HPDE6-E6E7 (cell line): ENCODE measurements at regions not wholly inside any gene's neighbourhood (a gene's known extent, or its start where the extent isn't known, plus 50 kb on each side); places are given as distances from the start of the nearest gene placed in this dataset.
"Not testable (repeated sequence)": the region's sequence is repeated elsewhere in the genome, so short reads cannot be mapped to it uniquely, and the experiment has no call there.

Experiments
- DNase-seq: peaks from one replicate; pipeline ENCODE4 v3.0.0; 2011; ENCODE audit warnings: missing footprints; ENCODE audit errors: extremely low spot score

GRCh38 chr20:53668992-53669391 lies 75.4 kb upstream of the ZNF217 start:
- no peak for DNase-seq

- no peak for DNase-seq
Observed at GRCh38 chr20:53666144-53666543, 72.5 kb upstream of the ZNF217 start.

GRCh38 chr20:53664121-53664520 lies 70.5 kb upstream of the ZNF217 start:
- no peak for DNase-seq

- DNase-seq, result not testable (repeated sequence)
Observed at GRCh38 chr20:53663521-53663920, 69.9 kb upstream of the ZNF217 start.

GRCh38 chr20:53662595-53662994 lies 69.0 kb upstream of the ZNF217 start:
- DNase-seq, result no peak

GRCh38 chr20:53660947-53661381 lies 67.3 kb upstream of the ZNF217 start:
- DNase-seq, result no peak

- no peak for DNase-seq
Observed at GRCh38 chr20:53660078-53660909, 66.7 kb upstream of the ZNF217 start.

- DNase-seq, result no peak
Observed at GRCh38 chr20:53658973-53659372, 65.3 kb upstream of the ZNF217 start.

- DNase-seq, result no peak
Observed at GRCh38 chr20:53658322-53658721, 64.7 kb upstream of the ZNF217 start.

- no peak for DNase-seq
Observed at GRCh38 chr20:53657732-53658131, 64.1 kb upstream of the ZNF217 start.

- no peak for DNase-seq
Observed at GRCh38 chr20:53657279-53657678, 63.6 kb upstream of the ZNF217 start.

- no peak for DNase-seq
Observed at GRCh38 chr20:53656293-53657202, 62.9 kb upstream of the ZNF217 start.

- DNase-seq, result no peak
Observed at GRCh38 chr20:53655625-53656292, 62.1 kb upstream of the ZNF217 start.

GRCh38 chr20:53654932-53655624 lies 61.4 kb upstream of the ZNF217 start:
- no peak for DNase-seq

- not testable (repeated sequence) for DNase-seq
Observed at GRCh38 chr20:53654521-53654920, 60.9 kb upstream of the ZNF217 start.

- no peak for DNase-seq
Observed at GRCh38 chr20:53652859-53653517, 59.3 kb upstream of the ZNF217 start.

GRCh38 chr20:53652090-53652858 lies 58.6 kb upstream of the ZNF217 start:
- no peak for DNase-seq

- DNase-seq, result not testable (repeated sequence)
Observed at GRCh38 chr20:53649493-53649892, 55.9 kb upstream of the ZNF217 start.

GRCh38 chr20:53647286-53647821 lies 53.7 kb upstream of the ZNF217 start:
- DNase-seq, result no peak

GRCh38 chr20:53646550-53646949 lies 52.9 kb upstream of the ZNF217 start:
- DNase-seq, result no peak
